ENCODE measurements at regions not wholly inside any gene's neighbourhood (a gene's known extent, or its start where the extent isn't known, plus 50 kb on each side); places are given as distances from the start of the nearest gene placed in this dataset.

DNA sequence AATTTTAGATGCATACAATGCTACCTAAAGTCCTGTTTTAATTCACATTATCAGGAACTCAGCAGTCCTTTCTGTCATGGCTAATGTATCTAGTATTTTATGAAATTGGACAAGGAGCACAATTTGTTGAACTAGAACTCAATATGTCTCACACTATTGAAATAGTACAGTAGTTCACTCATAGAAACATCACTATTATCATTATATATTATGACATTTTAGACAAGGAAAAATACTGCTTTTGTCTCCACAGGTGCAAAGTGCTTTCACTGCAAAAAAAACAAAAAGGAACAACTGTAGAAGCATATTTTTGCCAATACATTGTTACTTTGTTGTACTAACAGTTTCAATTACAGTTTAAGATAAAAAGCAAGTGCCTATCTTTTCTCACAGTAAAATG lies 419.2 kb upstream of the CDH19 start:
- TF ChIP-seq ZNF16 (tag by site-specific recombination; IDR thresholded peaks at IDR 0.05; ENCODE audit: low read depth) (no peak), ZSCAN30 (tag by site-specific recombination; IDR thresholded peaks at IDR 0.05) (no peak), ZNF837 (tag by site-specific recombination; IDR thresholded peaks at IDR 0.05) (no peak), ZNF600 (tag by site-specific recombination; IDR thresholded peaks at IDR 0.05) (no peak), ZNF561 (tag by site-specific recombination; IDR thresholded peaks at IDR 0.05; ENCODE audit: borderline replicate concordance) (no peak), ZNF623 (tag by site-specific recombination; IDR thresholded peaks at IDR 0.05) (no peak), ZNF621 (tag by site-specific recombination; IDR thresholded peaks at IDR 0.05) (no peak), ZNF292 (tag by site-specific recombination; IDR thresholded peaks at IDR 0.05; ENCODE audit: borderline replicate concordance, low read depth) (no peak), ZNF777 (tag by site-specific recombination; IDR thresholded peaks at IDR 0.05; ENCODE audit: borderline replicate concordance) (no peak)
- TF ChIP-seq, protein P1, sequence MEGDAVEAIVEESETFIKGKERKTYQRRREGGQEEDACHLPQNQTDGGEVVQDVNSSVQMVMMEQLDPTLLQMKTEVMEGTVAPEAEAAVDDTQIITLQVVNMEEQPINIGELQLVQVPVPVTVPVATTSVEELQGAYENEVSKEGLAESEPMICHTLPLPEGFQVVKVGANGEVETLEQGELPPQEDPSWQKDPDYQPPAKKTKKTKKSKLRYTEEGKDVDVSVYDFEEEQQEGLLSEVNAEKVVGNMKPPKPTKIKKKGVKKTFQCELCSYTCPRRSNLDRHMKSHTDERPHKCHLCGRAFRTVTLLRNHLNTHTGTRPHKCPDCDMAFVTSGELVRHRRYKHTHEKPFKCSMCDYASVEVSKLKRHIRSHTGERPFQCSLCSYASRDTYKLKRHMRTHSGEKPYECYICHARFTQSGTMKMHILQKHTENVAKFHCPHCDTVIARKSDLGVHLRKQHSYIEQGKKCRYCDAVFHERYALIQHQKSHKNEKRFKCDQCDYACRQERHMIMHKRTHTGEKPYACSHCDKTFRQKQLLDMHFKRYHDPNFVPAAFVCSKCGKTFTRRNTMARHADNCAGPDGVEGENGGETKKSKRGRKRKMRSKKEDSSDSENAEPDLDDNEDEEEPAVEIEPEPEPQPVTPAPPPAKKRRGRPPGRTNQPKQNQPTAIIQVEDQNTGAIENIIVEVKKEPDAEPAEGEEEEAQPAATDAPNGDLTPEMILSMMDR (tag by site-specific recombination; IDR thresholded peaks at IDR 0.05): no peak
- TF ChIP-seq, protein P2, sequence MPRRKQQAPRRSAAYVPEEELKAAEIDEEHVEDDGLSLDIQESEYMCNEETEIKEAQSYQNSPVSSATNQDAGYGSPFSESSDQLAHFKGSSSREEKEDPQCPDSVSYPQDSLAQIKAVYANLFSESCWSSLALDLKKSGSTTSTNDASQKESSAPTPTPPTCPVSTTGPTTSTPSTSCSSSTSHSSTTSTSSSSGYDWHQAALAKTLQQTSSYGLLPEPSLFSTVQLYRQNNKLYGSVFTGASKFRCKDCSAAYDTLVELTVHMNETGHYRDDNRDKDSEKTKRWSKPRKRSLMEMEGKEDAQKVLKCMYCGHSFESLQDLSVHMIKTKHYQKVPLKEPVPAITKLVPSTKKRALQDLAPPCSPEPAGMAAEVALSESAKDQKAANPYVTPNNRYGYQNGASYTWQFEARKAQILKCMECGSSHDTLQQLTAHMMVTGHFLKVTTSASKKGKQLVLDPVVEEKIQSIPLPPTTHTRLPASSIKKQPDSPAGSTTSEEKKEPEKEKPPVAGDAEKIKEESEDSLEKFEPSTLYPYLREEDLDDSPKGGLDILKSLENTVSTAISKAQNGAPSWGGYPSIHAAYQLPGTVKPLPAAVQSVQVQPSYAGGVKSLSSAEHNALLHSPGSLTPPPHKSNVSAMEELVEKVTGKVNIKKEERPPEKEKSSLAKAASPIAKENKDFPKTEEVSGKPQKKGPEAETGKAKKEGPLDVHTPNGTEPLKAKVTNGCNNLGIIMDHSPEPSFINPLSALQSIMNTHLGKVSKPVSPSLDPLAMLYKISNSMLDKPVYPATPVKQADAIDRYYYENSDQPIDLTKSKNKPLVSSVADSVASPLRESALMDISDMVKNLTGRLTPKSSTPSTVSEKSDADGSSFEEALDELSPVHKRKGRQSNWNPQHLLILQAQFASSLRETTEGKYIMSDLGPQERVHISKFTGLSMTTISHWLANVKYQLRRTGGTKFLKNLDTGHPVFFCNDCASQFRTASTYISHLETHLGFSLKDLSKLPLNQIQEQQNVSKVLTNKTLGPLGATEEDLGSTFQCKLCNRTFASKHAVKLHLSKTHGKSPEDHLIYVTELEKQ (tag by site-specific recombination; IDR thresholded peaks at IDR 0.05; ENCODE audit: borderline replicate concordance): no peak
- TF ChIP-seq, protein P3, sequence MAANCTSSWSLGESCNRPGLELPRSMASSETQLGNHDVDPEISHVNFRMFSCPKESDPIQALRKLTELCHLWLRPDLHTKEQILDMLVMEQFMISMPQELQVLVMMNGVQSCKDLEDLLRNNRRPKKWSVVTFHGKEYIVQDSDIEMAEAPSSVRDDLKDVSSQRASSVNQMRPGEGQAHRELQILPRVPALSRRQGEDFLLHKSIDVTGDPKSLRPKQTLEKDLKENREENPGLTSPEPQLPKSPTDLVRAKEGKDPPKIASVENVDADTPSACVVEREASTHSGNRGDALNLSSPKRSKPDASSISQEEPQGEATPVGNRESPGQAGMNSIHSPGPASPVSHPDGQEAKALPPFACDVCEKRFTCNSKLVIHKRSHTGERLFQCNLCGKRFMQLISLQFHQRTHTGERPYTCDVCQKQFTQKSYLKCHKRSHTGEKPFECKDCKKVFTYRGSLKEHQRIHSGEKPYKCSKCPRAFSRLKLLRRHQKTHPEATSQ (tag by site-specific recombination; IDR thresholded peaks at IDR 0.05): no peak
- TF ChIP-seq, protein P4, sequence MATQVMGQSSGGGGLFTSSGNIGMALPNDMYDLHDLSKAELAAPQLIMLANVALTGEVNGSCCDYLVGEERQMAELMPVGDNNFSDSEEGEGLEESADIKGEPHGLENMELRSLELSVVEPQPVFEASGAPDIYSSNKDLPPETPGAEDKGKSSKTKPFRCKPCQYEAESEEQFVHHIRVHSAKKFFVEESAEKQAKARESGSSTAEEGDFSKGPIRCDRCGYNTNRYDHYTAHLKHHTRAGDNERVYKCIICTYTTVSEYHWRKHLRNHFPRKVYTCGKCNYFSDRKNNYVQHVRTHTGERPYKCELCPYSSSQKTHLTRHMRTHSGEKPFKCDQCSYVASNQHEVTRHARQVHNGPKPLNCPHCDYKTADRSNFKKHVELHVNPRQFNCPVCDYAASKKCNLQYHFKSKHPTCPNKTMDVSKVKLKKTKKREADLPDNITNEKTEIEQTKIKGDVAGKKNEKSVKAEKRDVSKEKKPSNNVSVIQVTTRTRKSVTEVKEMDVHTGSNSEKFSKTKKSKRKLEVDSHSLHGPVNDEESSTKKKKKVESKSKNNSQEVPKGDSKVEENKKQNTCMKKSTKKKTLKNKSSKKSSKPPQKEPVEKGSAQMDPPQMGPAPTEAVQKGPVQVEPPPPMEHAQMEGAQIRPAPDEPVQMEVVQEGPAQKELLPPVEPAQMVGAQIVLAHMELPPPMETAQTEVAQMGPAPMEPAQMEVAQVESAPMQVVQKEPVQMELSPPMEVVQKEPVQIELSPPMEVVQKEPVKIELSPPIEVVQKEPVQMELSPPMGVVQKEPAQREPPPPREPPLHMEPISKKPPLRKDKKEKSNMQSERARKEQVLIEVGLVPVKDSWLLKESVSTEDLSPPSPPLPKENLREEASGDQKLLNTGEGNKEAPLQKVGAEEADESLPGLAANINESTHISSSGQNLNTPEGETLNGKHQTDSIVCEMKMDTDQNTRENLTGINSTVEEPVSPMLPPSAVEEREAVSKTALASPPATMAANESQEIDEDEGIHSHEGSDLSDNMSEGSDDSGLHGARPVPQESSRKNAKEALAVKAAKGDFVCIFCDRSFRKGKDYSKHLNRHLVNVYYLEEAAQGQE (tag by site-specific recombination; IDR thresholded peaks at IDR 0.05): no peak
- TF ChIP-seq, protein P5, sequence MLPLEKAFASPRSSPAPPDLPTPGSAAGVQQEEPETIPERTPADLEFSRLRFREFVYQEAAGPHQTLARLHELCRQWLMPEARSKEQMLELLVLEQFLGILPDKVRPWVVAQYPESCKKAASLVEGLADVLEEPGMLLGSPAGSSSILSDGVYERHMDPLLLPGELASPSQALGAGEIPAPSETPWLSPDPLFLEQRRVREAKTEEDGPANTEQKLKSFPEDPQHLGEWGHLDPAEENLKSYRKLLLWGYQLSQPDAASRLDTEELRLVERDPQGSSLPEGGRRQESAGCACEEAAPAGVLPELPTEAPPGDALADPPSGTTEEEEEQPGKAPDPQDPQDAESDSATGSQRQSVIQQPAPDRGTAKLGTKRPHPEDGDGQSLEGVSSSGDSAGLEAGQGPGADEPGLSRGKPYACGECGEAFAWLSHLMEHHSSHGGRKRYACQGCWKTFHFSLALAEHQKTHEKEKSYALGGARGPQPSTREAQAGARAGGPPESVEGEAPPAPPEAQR (tag by site-specific recombination; IDR thresholded peaks at IDR 0.05): no peak
